HL-60 (cell line): ENCODE measurements at regions not wholly inside any gene's neighbourhood (a gene's known extent, or its start where the extent isn't known, plus 50 kb on each side); places are given as distances from the start of the nearest gene placed in this dataset.

Experiments
- DNase-seq, 2 experiments: peaks; one replicate each; pipeline ENCODE4 v3.0.0-alpha.2; 2010 to 2020; ENCODE audit warnings: low read depth in 1 of 2, low spot score in 1 of 2
- H3K27ac ChIP-seq: fragments of 250-450 bp; sonication (Bioruptor Pico); replicated peaks from 2 replicates; pipeline ENCODE4 v1.5.1; 2020; ENCODE audit warnings: mild to moderate bottlenecking, moderate library complexity
- H3K27me3 ChIP-seq: fragments of 250-450 bp; sonication (Bioruptor Pico); 2 replicates; pipeline ENCODE4 v1.5.1; 2021; ENCODE audit warnings: mild to moderate bottlenecking, moderate library complexity; ENCODE audit not compliant: insufficient read depth, poor library complexity, severe bottlenecking
- H3K4me3 ChIP-seq: replicated peaks from 2 replicates; pipeline ENCODE4 v1.5.1; 2011; ENCODE audit warnings: mild to moderate bottlenecking, control low read depth, low read length; ENCODE audit not compliant: insufficient read depth
- CTCF ChIP-seq: IDR thresholded peaks from one replicate; pipeline ENCODE4 v1.5.1; 2011; ENCODE audit warnings: low read length, control low read depth, inconsistent platforms; ENCODE audit not compliant: insufficient read depth
- GABPA ChIP-seq: IDR thresholded peaks from 2 replicates; pipeline ENCODE4 v1.6.1; 2012; ENCODE audit warnings: low read depth
- POLR2AphosphoS5 ChIP-seq: IDR thresholded peaks from 2 replicates; pipeline ENCODE4 v1.6.1; 2012; ENCODE audit warnings: low read depth
- REST ChIP-seq: IDR thresholded peaks from 2 replicates; pipeline ENCODE4 v1.6.1; 2012; ENCODE audit warnings: low read depth; ENCODE audit not compliant: insufficient replicate concordance
- SPI1 ChIP-seq: IDR thresholded peaks from 2 replicates; pipeline ENCODE4 v1.6.1; 2012; ENCODE audit warnings: low read depth, mild to moderate bottlenecking, borderline replicate concordance

GRCh38 chr14:103282932-103283331, 51.1 kb upstream of the EIF5 start:
- Histone ChIP-seq H3K27ac (no peak overlapping the region), H3K27me3 (peaks cover 28% of the 10 kb centered on the region), H3K4me3 (no peak overlapping the region)
- no peak for DNase-seq
- TF ChIP-seq CTCF, result no peak
- TF ChIP-seq REST, result no peak
- no peak for TF ChIP-seq GABPA
- no peak for TF ChIP-seq POLR2AphosphoS5
- no peak for TF ChIP-seq SPI1

GRCh38 chr14:103283916-103284315, 50.1 kb upstream of the EIF5 start:
- TF ChIP-seq POLR2AphosphoS5 (no peak), REST (no peak), CTCF (no peak), SPI1 (no peak), GABPA (no peak)
- no peak overlapping the region for H3K27ac ChIP-seq
- DNase-seq, result no peak
- no peak overlapping the region for H3K4me3 ChIP-seq
- H3K27me3 ChIP-seq, result peaks cover 25% of the 10 kb centered on the region
